Karpas-422 (cell line): ENCODE measurements at regions not wholly inside any gene's neighbourhood (a gene's known extent, or its start where the extent isn't known, plus 50 kb on each side); places are given as distances from the start of the nearest gene placed in this dataset.

Experiments
- DNase-seq: peaks from one replicate; pipeline ENCODE4 v3.0.0-alpha.2; 2015
- H2AFZ ChIP-seq: fragments of 200-600 bp; sonication (generic); 2 replicates; pipeline ENCODE4 v1.6.1; 2014; ENCODE audit warnings: antibody characterized with exemption, low read length, mixed read lengths
- H3K27ac ChIP-seq: fragments of 200-600 bp; sonication (generic); 2 replicates; pipeline ENCODE4 v1.5.1; 2014; ENCODE audit warnings: mild to moderate bottlenecking, low read length, moderate library complexity
- H3K27me3 ChIP-seq: fragments of 200-600 bp; sonication (generic); 2 replicates; pipeline ENCODE4 v1.6.1; 2014; ENCODE audit warnings: low read length, mixed read lengths
- H3K36me3 ChIP-seq: fragments of 200-600 bp; sonication (generic); 2 replicates; pipeline ENCODE4 v1.6.1; 2014; ENCODE audit warnings: low read length, mixed read lengths; ENCODE audit not compliant: insufficient read depth
- H3K4me1 ChIP-seq: fragments of 200-600 bp; sonication (generic); 2 replicates; pipeline ENCODE4 v1.6.1; 2014; ENCODE audit warnings: mild to moderate bottlenecking, low read length, mixed read lengths
- H3K4me2 ChIP-seq: fragments of 200-600 bp; sonication (generic); 2 replicates; pipeline ENCODE4 v1.6.1; 2014; ENCODE audit warnings: low read length, low read depth, mild to moderate bottlenecking; ENCODE audit not compliant: poor library complexity, severe bottlenecking
- H3K4me3 ChIP-seq: fragments of 200-600 bp; sonication (generic); 2 replicates; pipeline ENCODE4 v1.5.1; 2014; ENCODE audit warnings: mild to moderate bottlenecking, antibody characterized with exemption, low read length, mixed read lengths
- H3K79me2 ChIP-seq: fragments of 200-600 bp; sonication (generic); 2 replicates; pipeline ENCODE4 v1.6.1; 2014; ENCODE audit warnings: mild to moderate bottlenecking, low read length, mixed read lengths
- H3K9ac ChIP-seq: fragments of 200-600 bp; sonication (generic); 2 replicates; pipeline ENCODE4 v1.6.0; 2014; ENCODE audit warnings: low read length
- H3K9me2 ChIP-seq: fragments of 200-600 bp; sonication (generic), shearing (Covaris generic); replicated peaks from 2 replicates; pipeline ENCODE4 v1.6.0; 2014; ENCODE audit warnings: mild to moderate bottlenecking, low read length, moderate library complexity; ENCODE audit not compliant: insufficient read depth
- H3K9me3 ChIP-seq: fragments of 300-700, 200-600 bp; sonication (generic); 2 replicates; pipeline ENCODE4 v1.6.1; 2014; ENCODE audit warnings: low read length, mixed read lengths
- H4K20me1 ChIP-seq: fragments of 200-600 bp; sonication (generic); 2 replicates; pipeline ENCODE4 v1.6.1; 2014; ENCODE audit warnings: mild to moderate bottlenecking, antibody characterized with exemption, low read length, low read depth; ENCODE audit not compliant: insufficient read depth

GRCh38 chr15:25065286-25065685, 110.5 kb downstream of the SNRPN start:
- no peak overlapping the region for H3K9ac ChIP-seq
- H3K4me1 ChIP-seq: no peaks in the 10 kb centered on the region
- no peaks in the 10 kb centered on the region for H4K20me1 ChIP-seq
- H3K9me3 ChIP-seq: peaks cover 75% of the 10 kb centered on the region
- H3K4me2 ChIP-seq: no peak overlapping the region
- H2AFZ ChIP-seq: no peak overlapping the region
- H3K9me2 ChIP-seq: no peaks in the 10 kb centered on the region
- H3K27ac ChIP-seq: no peak overlapping the region
- peaks cover 84% of the 10 kb centered on the region for H3K36me3 ChIP-seq
- no peaks in the 10 kb centered on the region for H3K79me2 ChIP-seq
- H3K27me3 ChIP-seq: no peaks in the 10 kb centered on the region
- no peak overlapping the region for H3K4me3 ChIP-seq
- no peak for DNase-seq

- H3K9ac ChIP-seq: no peak overlapping the region
Observed at GRCh38 chr15:25065876-25066275, 111.1 kb downstream of the SNRPN start.

GRCh38 chr15:25066708-25067107, 111.9 kb downstream of the SNRPN start:
- no peak for DNase-seq
- peaks cover 73% of the 10 kb centered on the region for H3K9me3 ChIP-seq
- H3K4me2 ChIP-seq: no peak overlapping the region
- H3K4me1 ChIP-seq: no peaks in the 10 kb centered on the region
- H3K4me3 ChIP-seq: no peak overlapping the region
- no peaks in the 10 kb centered on the region for H4K20me1 ChIP-seq
- H3K9me2 ChIP-seq: no peaks in the 10 kb centered on the region
- no peaks in the 10 kb centered on the region for H3K79me2 ChIP-seq
- no peak overlapping the region for H3K9ac ChIP-seq
- H2AFZ ChIP-seq: no peak overlapping the region
- H3K27me3 ChIP-seq: no peaks in the 10 kb centered on the region
- peaks cover 84% of the 10 kb centered on the region for H3K36me3 ChIP-seq
- H3K27ac ChIP-seq: no peak overlapping the region

More at GRCh38 chr15:25065876-25066275, 111.1 kb downstream of the SNRPN start:
- Histone ChIP-seq H2AFZ (no peak overlapping the region), H3K4me2 (no peak overlapping the region), H3K36me3 (peaks cover 84% of the 10 kb centered on the region), H3K9me3 (peaks cover 77% of the 10 kb centered on the region), H3K4me1 (no peaks in the 10 kb centered on the region), H3K27me3 (no peaks in the 10 kb centered on the region), H3K79me2 (no peaks in the 10 kb centered on the region), H3K27ac (no peak overlapping the region), H3K9me2 (no peaks in the 10 kb centered on the region), H3K4me3 (no peak overlapping the region), H4K20me1 (no peaks in the 10 kb centered on the region)
- no peak for DNase-seq

- no peaks in the 10 kb centered on the region for H3K9me2 ChIP-seq
- no peaks in the 10 kb centered on the region for H3K27me3 ChIP-seq
- no peaks in the 10 kb centered on the region for H3K79me2 ChIP-seq
- H3K4me1 ChIP-seq: no peaks in the 10 kb centered on the region
- peaks cover 85% of the 10 kb centered on the region for H3K36me3 ChIP-seq
- H3K4me3 ChIP-seq: no peak overlapping the region
- H3K9ac ChIP-seq: no peak overlapping the region
- H3K4me2 ChIP-seq: no peak overlapping the region
- no peak overlapping the region for H3K27ac ChIP-seq
- H4K20me1 ChIP-seq: no peaks in the 10 kb centered on the region
- no peak for DNase-seq
- no peak overlapping the region for H2AFZ ChIP-seq
- peaks cover 71% of the 10 kb centered on the region for H3K9me3 ChIP-seq
Observed at GRCh38 chr15:25067725-25068309, 113.0 kb downstream of the SNRPN start.

- H3K4me3 ChIP-seq: no peak overlapping the region
Observed at GRCh38 chr15:25068696-25069095, 113.9 kb downstream of the SNRPN start.

DNA sequence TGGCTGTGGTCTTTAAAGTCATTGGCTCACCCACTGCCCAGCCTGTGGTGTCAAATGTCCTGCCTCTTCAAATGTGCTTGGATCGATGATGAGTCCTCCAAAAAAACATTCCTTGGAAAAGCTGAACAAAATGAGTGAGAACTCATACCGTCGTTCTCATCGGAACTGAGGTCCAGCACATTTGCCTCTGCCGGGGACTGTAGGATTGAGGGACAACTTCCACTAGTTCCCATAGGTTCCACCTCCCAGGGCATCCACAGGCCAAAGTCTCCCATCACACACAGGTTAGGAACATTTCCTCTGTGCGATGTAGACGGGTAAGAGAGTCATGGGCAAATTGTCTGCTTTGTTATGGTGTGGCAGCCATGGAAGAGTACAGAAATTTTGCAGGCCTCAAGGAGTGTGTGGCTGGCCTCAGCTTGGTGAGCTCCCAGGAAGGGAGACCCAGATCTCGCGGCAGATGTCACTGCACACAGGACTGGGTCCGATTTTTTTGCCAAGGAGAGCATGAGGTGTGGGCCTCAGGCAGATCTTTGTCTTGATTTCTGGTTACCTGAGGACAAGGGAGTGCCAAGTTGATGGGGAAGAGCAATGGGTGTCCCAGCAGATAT, 115.7 kb downstream of the SNRPN start:
- Histone ChIP-seq H3K79me2 (no peaks in the 10 kb centered on the region), H3K27ac (no peak overlapping the region), H3K4me2 (no peak overlapping the region), H4K20me1 (no peaks in the 10 kb centered on the region), H3K4me3 (no peak overlapping the region), H3K9ac (no peak overlapping the region), H3K27me3 (no peaks in the 10 kb centered on the region), H3K4me1 (no peaks in the 10 kb centered on the region), H3K9me2 (no peaks in the 10 kb centered on the region), H2AFZ (no peak overlapping the region), H3K36me3 (peaks cover 86% of the 10 kb centered on the region), H3K9me3 (peaks cover 69% of the 10 kb centered on the region)
- no peak for DNase-seq

More at GRCh38 chr15:25068696-25069095, 113.9 kb downstream of the SNRPN start:
- no peak overlapping the region for H2AFZ ChIP-seq
- no peaks in the 10 kb centered on the region for H3K9me2 ChIP-seq
- no peaks in the 10 kb centered on the region for H3K4me1 ChIP-seq
- H3K79me2 ChIP-seq: no peaks in the 10 kb centered on the region
- peaks cover 71% of the 10 kb centered on the region for H3K9me3 ChIP-seq
- H3K27ac ChIP-seq: no peak overlapping the region
- H3K36me3 ChIP-seq: peaks cover 85% of the 10 kb centered on the region
- no peak overlapping the region for H3K4me2 ChIP-seq
- H4K20me1 ChIP-seq: no peaks in the 10 kb centered on the region
- H3K27me3 ChIP-seq: no peaks in the 10 kb centered on the region
- DNase-seq: no peak
- H3K9ac ChIP-seq: no peak overlapping the region

- Histone ChIP-seq H3K9me3 (peaks cover 64% of the 10 kb centered on the region), H3K27me3 (no peaks in the 10 kb centered on the region), H3K4me1 (no peaks in the 10 kb centered on the region), H3K9ac (no peak overlapping the region), H3K36me3 (peaks cover 91% of the 10 kb centered on the region), H3K27ac (no peak overlapping the region), H3K4me3 (no peak overlapping the region), H3K79me2 (no peaks in the 10 kb centered on the region), H4K20me1 (no peaks in the 10 kb centered on the region), H3K9me2 (no peaks in the 10 kb centered on the region), H2AFZ (no peak overlapping the region), H3K4me2 (no peak overlapping the region)
- DNase-seq: no peak
Observed at GRCh38 chr15:25072857-25073476, 118.2 kb downstream of the SNRPN start.

GRCh38 chr15:25087137-25087536, 132.3 kb downstream of the SNRPN start:
- no peak overlapping the region for H3K9ac ChIP-seq
- peaks cover 72% of the 10 kb centered on the region for H3K36me3 ChIP-seq
- H2AFZ ChIP-seq: no peak overlapping the region
- no peaks in the 10 kb centered on the region for H4K20me1 ChIP-seq
- no peak for DNase-seq
- H3K27me3 ChIP-seq: no peaks in the 10 kb centered on the region
- H3K4me1 ChIP-seq: no peaks in the 10 kb centered on the region
- H3K79me2 ChIP-seq: no peaks in the 10 kb centered on the region
- H3K9me3 ChIP-seq: peaks cover 14% of the 10 kb centered on the region; the same call in 1 of the 2 replicates
- no peak overlapping the region for H3K4me3 ChIP-seq
- H3K27ac ChIP-seq: no peak overlapping the region
- no peak overlapping the region for H3K4me2 ChIP-seq
- H3K9me2 ChIP-seq: no peaks in the 10 kb centered on the region
